CD4-positive, alpha-beta memory T cell (primary cell): ENCODE measurements at regions not wholly inside any gene's neighbourhood (a gene's known extent, or its start where the extent isn't known, plus 50 kb on each side); places are given as distances from the start of the nearest gene placed in this dataset.
A peak's percentile ranks its signal among the peaks of the same experiment; 100 is the strongest.

Experiments
- CTCF ChIA-PET: fragments of 350-600 bp; sonication (Branson Sonifier 250); formaldehyde crosslinking; loops from one replicate; lab custom pipeline; 2021; ENCODE audit warnings: inconsistent platforms; ENCODE audit not compliant: partially characterized antibody; lab: Charles Lee
- POLR2A ChIA-PET: fragments of 350-600 bp; sonication (Branson Sonifier 250); formaldehyde crosslinking; loops from one replicate; lab custom pipeline; 2021; ENCODE audit not compliant: partially characterized antibody; lab: Charles Lee
- DNase-seq, 5 donors: peaks; one replicate each; pipeline versions ENCODE4 v3.0.0 to v3.0.0-alpha.2; 2020 to 2022; ENCODE audit warnings: mixed read lengths in 1 of 5
- H3K27ac ChIP-seq: one replicate; pipeline ENCODE4 v1.7.0; 2013; ENCODE audit warnings: low read depth, low read length
- H3K27me3 ChIP-seq: 2 replicates; pipeline ENCODE4 v1.7.0; 2013; ENCODE audit warnings: mild to moderate bottlenecking, low read length, moderate library complexity; ENCODE audit not compliant: insufficient read depth
- H3K36me3 ChIP-seq: 2 replicates; pipeline ENCODE4 v1.7.0; 2013; ENCODE audit warnings: mild to moderate bottlenecking, low read length, moderate library complexity; ENCODE audit not compliant: insufficient read depth
- H3K4me1 ChIP-seq: 2 replicates; pipeline ENCODE4 v1.7.0; 2013; ENCODE audit warnings: mild to moderate bottlenecking, low read length, moderate library complexity; ENCODE audit not compliant: insufficient read depth
- H3K4me3 ChIP-seq, 2 donors: one replicate each; pipeline ENCODE4 v1.7.0; 2013; ENCODE audit warnings: low read length in 2 of 2, mild to moderate bottlenecking in 1 of 2
- H3K9me3 ChIP-seq, 2 donors: one replicate each; pipeline ENCODE4 v1.7.0; 2013; ENCODE audit warnings: low read length in 2 of 2, control low read depth in 1 of 2; ENCODE audit not compliant: control insufficient read depth in 1 of 2
- H3K27ac Mint-ChIP-seq, 7 donors: one replicate each; pipeline ENCODE4 v1.8.0; 2020 to 2021; ENCODE audit warnings: mixed read lengths in 7 of 7, mild to moderate bottlenecking in 6 of 7, inconsistent platforms in 3 of 7, moderate library complexity in 3 of 7
- H3K27me3 Mint-ChIP-seq, 2 donors: one replicate each; pipeline ENCODE4 v1.8.0; 2020 to 2021; ENCODE audit warnings: mixed read lengths in 2 of 2
- H3K36me3 Mint-ChIP-seq, 2 donors: one replicate each; pipeline ENCODE4 v1.8.0; 2020 to 2021; ENCODE audit warnings: mixed read lengths in 2 of 2, inconsistent platforms in 1 of 2, mild to moderate bottlenecking in 1 of 2
- H3K4me1 Mint-ChIP-seq, 4 donors: one replicate each; pipeline ENCODE4 v1.8.0; 2020 to 2021; ENCODE audit warnings: mixed read lengths in 4 of 4, mild to moderate bottlenecking in 1 of 4
- H3K4me3 Mint-ChIP-seq, 8 donors: one replicate each; pipeline ENCODE4 v1.8.0; 2020 to 2021; ENCODE audit warnings: mixed read lengths in 8 of 8, mild to moderate bottlenecking in 7 of 8, moderate library complexity in 6 of 8, inconsistent platforms in 3 of 8
- H3K9me3 Mint-ChIP-seq, 8 donors: one replicate each; pipeline ENCODE4 v1.8.0; 2020 to 2021; ENCODE audit warnings: mixed read lengths in 8 of 8, mild to moderate bottlenecking in 5 of 8, inconsistent platforms in 3 of 8, moderate library complexity in 1 of 8
- intact Hi-C: fragments of 100-400 bp; cut with micrococcal nuclease; formaldehyde crosslinking; loops from one replicate; pipeline ENCODE4 v1.15.1; 2023

GRCh38 chr1:30147188-30147587 is 576.2 kb downstream of the MATN1 start:
- H3K4me1 ChIP-seq: no peaks in the 10 kb centered on the region
- DNase-seq: no peak
- peaks cover 0 to 4% (median 0%) of the 10 kb centered on the region in 4 donors for H3K4me1 Mint-ChIP-seq
- no peak overlapping the region for H3K4me3 Mint-ChIP-seq
- H3K9me3 ChIP-seq: no peaks in the 10 kb centered on the region
- H3K27ac ChIP-seq: no peak overlapping the region
- peaks cover 0 to 17% (median 12%) of the 10 kb centered on the region in 8 donors for H3K9me3 Mint-ChIP-seq
- peaks cover 17 to 23% of the 10 kb centered on the region in 2 donors for H3K27me3 Mint-ChIP-seq
- H3K4me3 ChIP-seq: no peak overlapping the region
- H3K36me3 Mint-ChIP-seq: no peaks in the 10 kb centered on the region
- H3K27me3 ChIP-seq: no peaks in the 10 kb centered on the region
- H3K27ac Mint-ChIP-seq: peak overlapping the region in 1 of 7 donors; percentile 47
- ChIA-PET CTCF (no interaction called here), POLR2A (no interaction called here)
- intact Hi-C loops: no loop called here
- H3K36me3 ChIP-seq: no peaks in the 10 kb centered on the region

- intact Hi-C loops: no loop called here
- Mint-ChIP-seq H3K27me3 (peaks cover 17 to 23% of the 10 kb centered on the region in 2 donors), H3K4me3 (peak overlapping the region in 1 of 8 donors; percentile 22), H3K4me1 (peaks cover 0 to 4% (median 0%) of the 10 kb centered on the region in 4 donors), H3K9me3 (peaks cover 0 to 16% (median 10%) of the 10 kb centered on the region in 8 donors), H3K36me3 (no peaks in the 10 kb centered on the region), H3K27ac (no peak overlapping the region)
- no peaks in the 10 kb centered on the region for H3K27me3 ChIP-seq
- H3K27ac ChIP-seq: no peak overlapping the region
- ChIA-PET CTCF (no interaction called here), POLR2A (no interaction called here)
- no peaks in the 10 kb centered on the region for H3K4me1 ChIP-seq
- no peaks in the 10 kb centered on the region for H3K9me3 ChIP-seq
- DNase-seq: no peak
- no peak overlapping the region for H3K4me3 ChIP-seq
- H3K36me3 ChIP-seq: no peaks in the 10 kb centered on the region
These were observed 576.9 kb downstream of the MATN1 start for GRCh38 chr1:30146448-30146847.

- H3K9me3 ChIP-seq: no peaks in the 10 kb centered on the region
- H3K27me3 ChIP-seq: no peaks in the 10 kb centered on the region
- no peak overlapping the region for H3K4me3 ChIP-seq
- peaks cover 17 to 23% of the 10 kb centered on the region in 2 donors for H3K27me3 Mint-ChIP-seq
- H3K27ac ChIP-seq: no peak overlapping the region
- peaks cover 0 to 11% (median 6%) of the 10 kb centered on the region in 8 donors for H3K9me3 Mint-ChIP-seq
- H3K36me3 ChIP-seq: no peaks in the 10 kb centered on the region
- peak overlapping the region in 1 of 8 donors; percentile 15 for H3K4me3 Mint-ChIP-seq
- no peak for DNase-seq
- intact Hi-C loops: no loop called here
- CTCF ChIA-PET: no interaction called here
- POLR2A ChIA-PET: no interaction called here
- H3K27ac Mint-ChIP-seq: peak overlapping the region in 1 of 7 donors; percentile 58
- H3K36me3 Mint-ChIP-seq: no peaks in the 10 kb centered on the region
- no peaks in the 10 kb centered on the region for H3K4me1 ChIP-seq
- peaks cover 0 to 4% (median 0%) of the 10 kb centered on the region in 4 donors for H3K4me1 Mint-ChIP-seq
These were observed 577.6 kb downstream of the MATN1 start for GRCh38 chr1:30145723-30146303.

- Histone ChIP-seq H3K27me3 (no peaks in the 10 kb centered on the region), H3K9me3 (no peaks in the 10 kb centered on the region), H3K4me1 (no peaks in the 10 kb centered on the region), H3K27ac (no peak overlapping the region), H3K4me3 (no peak overlapping the region), H3K36me3 (no peaks in the 10 kb centered on the region)
- H3K27ac Mint-ChIP-seq: no peak overlapping the region
- H3K9me3 Mint-ChIP-seq: peaks cover 0 to 11% (median 3%) of the 10 kb centered on the region in 8 donors
- H3K36me3 Mint-ChIP-seq: no peaks in the 10 kb centered on the region
- ChIA-PET CTCF (no interaction called here), POLR2A (no interaction called here)
- H3K4me1 Mint-ChIP-seq: peaks cover 0 to 4% (median 0%) of the 10 kb centered on the region in 4 donors
- peaks cover 17 to 23% of the 10 kb centered on the region in 2 donors for H3K27me3 Mint-ChIP-seq
- intact Hi-C loops: no loop called here
- DNase-seq: no peak
- no peak overlapping the region for H3K4me3 Mint-ChIP-seq
These were observed 578.6 kb downstream of the MATN1 start for GRCh38 chr1:30144831-30145230.

- H3K4me3 Mint-ChIP-seq: no peak overlapping the region
- Histone ChIP-seq H3K4me3 (no peak overlapping the region), H3K27ac (no peak overlapping the region), H3K27me3 (no peaks in the 10 kb centered on the region), H3K36me3 (no peaks in the 10 kb centered on the region), H3K4me1 (no peaks in the 10 kb centered on the region), H3K9me3 (no peaks in the 10 kb centered on the region)
- DNase-seq: no peak
- H3K27ac Mint-ChIP-seq: no peak overlapping the region
- peaks cover 0 to 7% (median 3%) of the 10 kb centered on the region in 8 donors for H3K9me3 Mint-ChIP-seq
- POLR2A ChIA-PET: no interaction called here
- no peaks in the 10 kb centered on the region for H3K36me3 Mint-ChIP-seq
- intact Hi-C loops: no loop called here
- CTCF ChIA-PET: no interaction called here
- H3K27me3 Mint-ChIP-seq: peaks cover 17 to 23% of the 10 kb centered on the region in 2 donors
- H3K4me1 Mint-ChIP-seq: peaks cover 0 to 4% (median 0%) of the 10 kb centered on the region in 4 donors
These were observed 579.9 kb downstream of the MATN1 start for GRCh38 chr1:30143517-30143916.

GRCh38 chr1:30140566-30140965 is 582.8 kb downstream of the MATN1 start:
- no peaks in the 10 kb centered on the region for H3K4me1 ChIP-seq
- Mint-ChIP-seq H3K4me1 (no peaks in the 10 kb centered on the region), H3K36me3 (no peaks in the 10 kb centered on the region), H3K27me3 (peaks cover 10 to 16% of the 10 kb centered on the region in 2 donors), H3K27ac (no peak overlapping the region), H3K4me3 (no peak overlapping the region), H3K9me3 (peaks cover 0 to 7% (median 4%) of the 10 kb centered on the region in 8 donors)
- POLR2A ChIA-PET: no interaction called here
- no peaks in the 10 kb centered on the region for H3K36me3 ChIP-seq
- no peak for DNase-seq
- H3K9me3 ChIP-seq: peaks cover 0 to 3% of the 10 kb centered on the region in 2 donors
- intact Hi-C loops: no loop called here
- CTCF ChIA-PET: no interaction called here
- H3K27ac ChIP-seq: no peak overlapping the region
- H3K4me3 ChIP-seq: no peak overlapping the region
- H3K27me3 ChIP-seq: no peaks in the 10 kb centered on the region

- intact Hi-C loops: no loop called here
- ChIA-PET CTCF (no interaction called here), POLR2A (no interaction called here)
- peaks cover 0 to 3% of the 10 kb centered on the region in 2 donors for H3K9me3 ChIP-seq
- H3K27ac ChIP-seq: no peak overlapping the region
- H3K4me1 ChIP-seq: no peaks in the 10 kb centered on the region
- peaks cover 2% of the 10 kb centered on the region in 2 donors for H3K27me3 Mint-ChIP-seq
- no peak overlapping the region for H3K4me3 ChIP-seq
- H3K27me3 ChIP-seq: no peaks in the 10 kb centered on the region
- no peaks in the 10 kb centered on the region for H3K36me3 ChIP-seq
- no peak overlapping the region for H3K4me3 Mint-ChIP-seq
- no peaks in the 10 kb centered on the region for H3K36me3 Mint-ChIP-seq
- DNase-seq: no peak
- H3K27ac Mint-ChIP-seq: peak overlapping the region in 1 of 7 donors; percentile 26
- no peaks in the 10 kb centered on the region for H3K4me1 Mint-ChIP-seq
- H3K9me3 Mint-ChIP-seq: peaks cover 0 to 6% (median 2%) of the 10 kb centered on the region in 8 donors
These were observed 584.5 kb downstream of the MATN1 start for GRCh38 chr1:30138891-30139290.
